Kidney capillary endothelial cell (primary cell): ENCODE measurements at regions not wholly inside any gene's neighbourhood (a gene's known extent, or its start where the extent isn't known, plus 50 kb on each side); places are given as distances from the start of the nearest gene placed in this dataset.

Source experiments
- DNase-seq: peaks from one replicate; pipeline ENCODE4 v3.0.0-alpha.2; 2018; ENCODE audit warnings: low spot score

- no peak for DNase-seq
Observed at GRCh38 chr2:155151945-155152344, 453.4 kb downstream of the KCNJ3 start.

GRCh38 chr2:155151472-155151871, 453.0 kb downstream of the KCNJ3 start:
- DNase-seq: no peak

GRCh38 chr2:155145758-155146229, 447.3 kb downstream of the KCNJ3 start:
- DNase-seq: no peak

GRCh38 chr2:155141418-155141817, 442.9 kb downstream of the KCNJ3 start:
- DNase-seq: no peak

GRCh38 chr2:155125585-155126230, 427.2 kb downstream of the KCNJ3 start:
- DNase-seq: no peak

GRCh38 chr2:155115846-155116245, 417.4 kb downstream of the KCNJ3 start:
- DNase-seq: no peak

- no peak for DNase-seq
Observed at GRCh38 chr2:155111070-155111469, 412.6 kb downstream of the KCNJ3 start.

- no peak for DNase-seq
Observed at GRCh38 chr2:155109527-155109926, 411.0 kb downstream of the KCNJ3 start.

- no peak for DNase-seq
Observed at GRCh38 chr2:155100261-155100660, 401.8 kb downstream of the KCNJ3 start.

GRCh38 chr2:155099784-155100183, 401.3 kb downstream of the KCNJ3 start:
- DNase-seq: peak; percentile 8

- DNase-seq: no peak
Observed at GRCh38 chr2:155095613-155096012, 397.1 kb downstream of the KCNJ3 start.

- no peak for DNase-seq
Observed at GRCh38 chr2:155080373-155080772, 381.9 kb downstream of the KCNJ3 start.

- no peak for DNase-seq
Observed at GRCh38 chr2:155070489-155070888, 372.0 kb downstream of the KCNJ3 start.

- no peak for DNase-seq
Observed at GRCh38 chr2:155062922-155063258, 364.4 kb downstream of the KCNJ3 start.

GRCh38 chr2:155062250-155062921, 363.9 kb downstream of the KCNJ3 start:
- DNase-seq: no peak

- no peak for DNase-seq
Observed at GRCh38 chr2:155060896-155061295, 362.4 kb downstream of the KCNJ3 start.

- DNase-seq: no peak
Observed at GRCh38 chr2:155054712-155055111, 356.2 kb downstream of the KCNJ3 start.

- no peak for DNase-seq
Observed at GRCh38 chr2:155043097-155043496, 344.6 kb downstream of the KCNJ3 start.

GRCh38 chr2:155035308-155035707, 336.8 kb downstream of the KCNJ3 start:
- DNase-seq: no peak

GRCh38 chr2:155033652-155034051, 335.2 kb downstream of the KCNJ3 start:
- no peak for DNase-seq

- DNase-seq: no peak
Observed at GRCh38 chr2:155030296-155030695, 331.8 kb downstream of the KCNJ3 start.

- DNase-seq: no peak
Observed at GRCh38 chr2:155026651-155027174, 328.2 kb downstream of the KCNJ3 start.

GRCh38 chr2:155023674-155024073, 325.2 kb downstream of the KCNJ3 start:
- no peak for DNase-seq

GRCh38 chr2:155022531-155022930, 324.0 kb downstream of the KCNJ3 start:
- no peak for DNase-seq
